GM21423 (cell line): ENCODE measurements at regions not wholly inside any gene's neighbourhood (a gene's known extent, or its start where the extent isn't known, plus 50 kb on each side); places are given as distances from the start of the nearest gene placed in this dataset.
"Not testable (repeated sequence)": the region's sequence is repeated elsewhere in the genome, so short reads cannot be mapped to it uniquely, and the experiment has no call there.

Source experiments
- ATAC-seq: cut with Tn5 transposase; IDR thresholded peaks from one replicate; pipeline ENCODE4 v1.9.1; 2021; ENCODE audit warnings: mild to moderate bottlenecking, moderate library complexity; ENCODE audit not compliant: unreplicated experiment

GRCh38 chr5:23103566-23103965, 250.4 kb upstream of the CDH12 start:
- ATAC-seq, result no peak

DNA sequence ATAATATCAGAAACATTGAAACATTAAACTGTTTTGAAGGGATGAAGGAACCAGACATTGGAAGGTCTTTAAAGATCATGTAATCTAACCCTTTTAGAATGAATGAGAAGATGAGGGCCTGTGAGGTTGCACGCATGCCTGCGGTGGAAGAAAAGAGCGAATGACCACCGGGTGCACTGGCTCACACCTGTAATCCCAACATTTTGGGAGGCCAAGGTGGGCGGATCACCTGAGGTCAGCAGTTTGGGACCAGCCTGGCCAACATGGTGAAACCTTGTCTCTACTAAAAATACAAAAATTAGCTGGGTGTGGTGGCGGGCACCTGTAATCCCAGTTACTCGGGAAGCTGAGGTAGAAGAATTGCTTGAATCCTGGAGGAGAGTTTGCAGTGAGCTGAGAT, 242.3 kb upstream of the CDH12 start:
- ATAC-seq, result not testable (repeated sequence)

DNA sequence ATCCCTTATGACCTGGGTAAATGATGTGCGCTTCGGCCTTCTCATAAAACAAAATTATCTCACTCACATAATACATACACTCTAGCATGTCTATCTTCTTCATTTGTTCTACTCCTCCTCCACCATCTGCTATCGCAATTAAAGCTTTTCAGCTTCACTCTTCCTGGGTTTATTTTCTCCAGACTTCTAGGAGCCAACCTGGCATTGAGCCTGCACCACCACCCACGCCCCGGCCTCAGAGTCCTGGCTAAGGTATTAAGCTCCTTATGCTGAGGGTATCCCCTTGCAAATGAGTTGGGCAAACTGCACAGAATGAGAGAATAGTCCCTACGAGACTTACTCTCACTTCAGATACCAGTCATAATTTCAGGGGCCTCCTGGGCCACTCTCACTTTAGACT, 236.1 kb upstream of the CDH12 start:
- no peak for ATAC-seq

- no peak for ATAC-seq
These were observed 231.7 kb upstream of the CDH12 start for GRCh38 chr5:23084815-23085214.

GRCh38 chr5:23072179-23072578, 219.0 kb upstream of the CDH12 start:
- ATAC-seq, result peak; percentile 51

DNA sequence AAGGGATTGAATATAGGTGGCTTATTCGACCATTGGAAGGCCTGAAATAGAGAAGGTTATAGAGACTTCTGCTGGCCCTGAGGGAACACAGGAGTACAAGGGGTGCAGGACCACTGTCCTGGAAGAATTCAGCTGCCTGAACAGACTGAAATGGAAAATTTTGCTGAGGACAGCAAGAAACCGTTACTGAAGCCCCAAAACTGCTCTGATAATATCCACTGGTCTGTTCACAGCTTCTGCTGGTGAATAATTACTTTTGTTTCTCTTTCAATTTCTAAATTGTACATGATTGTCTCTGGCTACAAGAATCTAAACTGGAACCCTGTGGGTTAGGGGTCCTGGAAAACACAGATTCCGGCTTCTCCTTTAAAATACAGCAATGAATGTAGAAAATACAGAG, 218.5 kb upstream of the CDH12 start:
- ATAC-seq, result no peak

DNA sequence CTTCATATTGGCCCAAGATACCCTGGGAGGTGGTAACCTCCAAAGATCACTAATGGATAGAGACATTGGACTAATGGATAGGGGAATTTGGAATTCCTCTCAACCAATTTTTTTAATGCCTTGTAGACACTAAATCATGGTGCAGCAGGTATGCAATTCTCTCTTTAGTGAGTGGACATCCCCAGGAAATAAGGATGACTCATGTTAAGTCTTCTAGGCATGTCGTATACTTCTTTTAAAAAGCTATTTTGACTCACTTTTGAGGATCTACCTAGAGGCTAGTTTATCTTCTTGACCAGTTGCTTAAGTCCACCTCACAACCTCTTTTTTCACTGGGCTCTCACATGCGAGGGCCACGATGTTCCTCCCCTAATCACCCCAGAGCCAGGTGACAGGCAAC, 211.6 kb upstream of the CDH12 start:
- ATAC-seq, result no peak

GRCh38 chr5:23053846-23054245, 200.7 kb upstream of the CDH12 start:
- no peak for ATAC-seq

GRCh38 chr5:23042226-23042625, 189.1 kb upstream of the CDH12 start:
- ATAC-seq, result no peak

DNA sequence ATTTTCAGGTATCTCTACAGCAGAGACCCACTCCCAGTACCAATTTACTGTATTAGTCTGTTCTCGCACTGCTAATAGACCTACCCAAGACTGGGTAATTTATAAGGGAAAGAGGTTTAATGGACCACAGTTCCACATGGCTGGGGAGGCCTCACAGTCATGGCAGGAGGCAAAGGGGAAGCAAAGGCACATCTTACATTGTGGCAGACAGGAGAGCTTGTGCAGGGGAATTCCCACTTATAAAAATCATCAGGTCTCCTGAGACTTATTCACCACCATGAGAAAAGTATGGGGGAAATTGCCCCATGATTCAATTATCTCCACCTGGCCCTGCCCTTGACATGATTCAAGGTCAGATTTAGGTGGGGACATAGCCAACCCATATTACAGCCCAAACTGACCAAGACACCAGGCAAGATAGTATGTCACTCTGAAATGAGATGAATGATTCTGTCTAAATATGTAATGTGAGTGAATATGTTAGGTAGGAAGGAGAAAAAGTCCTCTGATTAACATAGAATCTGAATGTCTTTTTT, 182.5 kb upstream of the CDH12 start:
- no peak for ATAC-seq

- ATAC-seq, result no peak
These were observed 180.7 kb upstream of the CDH12 start for GRCh38 chr5:23033864-23034263.

GRCh38 chr5:23029290-23029689, 176.1 kb upstream of the CDH12 start:
- no peak for ATAC-seq

DNA sequence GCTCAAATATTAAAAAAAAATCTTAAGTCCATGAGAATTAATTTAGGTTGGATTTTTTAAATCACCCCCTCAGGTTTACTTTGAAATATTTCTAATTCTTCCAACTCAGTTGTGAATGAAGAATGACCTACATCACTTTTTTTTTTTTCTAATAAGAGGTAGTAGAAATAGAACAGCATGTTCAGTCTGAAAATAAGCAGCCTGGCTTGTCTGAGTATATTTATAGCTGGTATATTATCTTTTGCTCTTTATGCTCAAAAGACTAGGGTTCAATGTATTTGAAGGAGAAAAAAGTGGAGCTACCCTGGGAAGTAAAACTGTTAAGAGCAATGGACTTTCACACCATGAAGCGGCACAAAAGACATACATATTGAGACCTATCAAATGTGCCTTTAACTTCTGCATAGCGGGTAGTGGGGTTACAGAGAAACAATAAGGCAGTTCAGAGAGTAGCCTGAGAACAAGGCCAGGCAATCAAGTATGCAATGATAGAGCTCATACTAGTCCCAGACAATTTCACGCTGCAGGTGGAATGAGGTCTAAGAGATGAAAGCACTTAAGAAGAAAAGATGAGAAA, 175.4 kb upstream of the CDH12 start:
- ATAC-seq, result no peak

GRCh38 chr5:23027830-23028229, 174.7 kb upstream of the CDH12 start:
- ATAC-seq, result no peak

GRCh38 chr5:23027331-23027730, 174.2 kb upstream of the CDH12 start:
- no peak for ATAC-seq

DNA sequence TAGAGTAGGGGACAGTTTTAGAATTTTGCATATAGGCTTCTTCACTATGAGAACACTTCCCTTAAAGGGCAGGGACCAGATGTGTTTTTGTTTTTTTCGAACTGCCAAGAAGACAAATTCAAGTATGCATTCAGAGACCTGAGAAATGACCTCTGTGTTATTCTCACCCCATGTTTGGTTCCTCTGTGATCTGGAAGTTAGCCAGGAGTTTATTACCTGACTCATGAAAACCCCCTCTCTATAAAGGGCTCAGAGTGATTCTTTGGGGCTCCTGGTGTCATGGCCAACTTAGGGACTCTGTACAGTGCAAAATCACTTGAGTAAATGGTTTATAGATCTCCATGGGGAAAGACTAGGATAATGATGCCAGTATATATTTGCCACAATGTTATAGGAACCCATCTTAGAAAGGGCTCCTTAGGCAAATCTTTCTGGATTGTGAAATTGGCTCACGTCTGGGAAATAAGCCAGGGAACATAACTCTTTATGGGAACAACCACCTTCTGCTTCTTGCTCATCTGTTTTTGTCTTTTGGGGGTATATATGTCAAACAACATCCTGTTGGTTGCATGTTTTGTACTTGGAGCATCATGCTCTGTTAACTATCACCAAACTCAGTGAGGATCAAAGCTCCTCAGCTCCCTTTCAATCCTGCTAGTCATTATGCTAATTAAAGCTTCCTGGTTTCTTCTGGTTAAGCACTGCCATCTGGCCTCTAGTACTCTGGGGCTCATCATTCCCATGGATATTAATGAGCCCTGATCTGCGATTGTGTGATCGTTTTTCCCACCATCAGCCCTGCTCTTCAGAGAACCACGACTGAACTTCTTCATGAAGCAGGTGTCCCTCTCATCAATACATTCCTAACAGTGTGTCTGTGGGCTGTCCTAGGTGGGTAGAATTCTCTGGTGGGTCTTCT, 173.4 kb upstream of the CDH12 start:
- no peak for ATAC-seq

- no peak for ATAC-seq
These were observed 172.6 kb upstream of the CDH12 start for GRCh38 chr5:23025629-23026233.

DNA sequence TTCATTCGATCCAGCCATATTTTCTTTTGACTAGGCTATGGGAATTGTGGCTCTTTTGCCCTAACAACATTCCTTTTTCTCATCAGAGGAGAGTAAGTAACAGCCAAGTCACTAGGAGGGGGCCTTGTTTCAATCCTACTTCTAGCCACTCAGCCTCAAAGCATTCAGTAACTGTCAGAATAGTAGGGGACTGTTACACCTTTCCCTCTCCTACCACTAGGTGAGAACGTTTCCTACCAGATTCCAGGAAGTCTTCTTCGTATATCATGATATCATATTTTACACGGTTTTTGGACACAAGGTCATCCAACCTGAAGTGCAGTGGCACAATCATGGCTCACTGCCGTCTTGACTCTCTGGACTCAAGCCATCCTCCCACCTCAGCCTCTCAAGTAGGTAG, 171.3 kb upstream of the CDH12 start:
- ATAC-seq, result no peak

DNA sequence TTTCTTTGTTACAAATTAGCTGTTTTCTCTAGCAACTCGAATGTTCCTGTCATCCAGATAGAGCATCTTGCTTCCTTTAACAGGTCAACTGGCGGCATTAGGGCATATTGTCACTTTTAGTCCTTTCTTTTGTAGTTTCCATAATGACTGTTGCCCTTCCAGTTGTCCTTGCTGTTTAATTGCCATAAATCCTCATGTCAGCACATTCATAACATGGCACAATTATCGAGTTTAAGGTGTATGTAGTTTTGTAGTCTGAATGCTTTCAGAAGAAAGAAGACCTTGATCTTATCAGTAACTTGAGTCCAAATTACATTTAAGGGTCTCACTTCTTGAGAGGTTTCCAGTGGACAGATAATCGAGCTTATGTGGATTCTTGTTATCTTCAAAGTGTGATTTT, 161.7 kb upstream of the CDH12 start:
- no peak for ATAC-seq

- ATAC-seq, result no peak
These were observed 161.1 kb upstream of the CDH12 start for GRCh38 chr5:23014266-23014665.

- no peak for ATAC-seq
These were observed 160.4 kb upstream of the CDH12 start for GRCh38 chr5:23013395-23013998.
